ENCODE measurements at regions not wholly inside any gene's neighbourhood (a gene's known extent, or its start where the extent isn't known, plus 50 kb on each side); places are given as distances from the start of the nearest gene placed in this dataset.
"Not testable (repeated sequence)": the region's sequence is repeated elsewhere in the genome, so short reads cannot be mapped to it uniquely, and the experiment has no call there.

GRCh38 chr7:64469673-64470072 is 93.2 kb downstream of the ZNF680 start:
- no peak for DNase-seq

- DNase-seq, result no peak
These were observed 97.3 kb downstream of the ZNF680 start for GRCh38 chr7:64465551-64465950.

GRCh38 chr7:64463636-64464375 is 99.1 kb downstream of the ZNF680 start:
- DNase-seq, result peak; percentile 50

GRCh38 chr7:64459858-64460257 is 103.0 kb downstream of the ZNF680 start:
- DNase-seq, result not testable (repeated sequence)

GRCh38 chr7:64433590-64433989 is 119.8 kb downstream of the ZNF736 start:
- DNase-seq, result no peak

GRCh38 chr7:64431838-64432237 is 118.1 kb downstream of the ZNF736 start:
- DNase-seq, result no peak

- DNase-seq, result no peak
These were observed 115.5 kb downstream of the ZNF736 start for GRCh38 chr7:64429232-64429631.

- not testable (repeated sequence) for DNase-seq
These were observed 111.7 kb downstream of the ZNF736 start for GRCh38 chr7:64425436-64425835.

GRCh38 chr7:64407148-64407547 is 93.4 kb downstream of the ZNF736 start:
- DNase-seq, result no peak

Data from NCI-H748 treated with DMSO at 0.1 percent for 48 hours (cell line).